H1 (cell line): ENCODE measurements at regions not wholly inside any gene's neighbourhood (a gene's known extent, or its start where the extent isn't known, plus 50 kb on each side); places are given as distances from the start of the nearest gene placed in this dataset.

ENCODE experiments used
- CTCF ChIA-PET: fragments of 300-600 bp; sonication (Branson Sonifier 250); formaldehyde crosslinking; loops from one replicate; lab custom pipeline; 2021; ENCODE audit not compliant: partially characterized antibody; lab: Charles Lee
- POLR2A ChIA-PET: fragments of 300-600 bp; sonication (Branson Sonifier 250); formaldehyde crosslinking; loops from one replicate; lab custom pipeline; 2021; ENCODE audit warnings: inconsistent platforms; ENCODE audit not compliant: partially characterized antibody; lab: Charles Lee
- DNase-seq, 2 experiments: peaks; one replicate each; pipeline versions ENCODE4 v3.0.0 to v3.0.0-alpha.2; 2010 to 2022; ENCODE audit warnings: low spot score in 2 of 2, low read depth in 1 of 2, mixed read lengths in 1 of 2
- FAIRE-seq: peaks from 2 replicates; lab custom pipeline; 2011; peaks lifted over from hg19 to GRCh38; lab: Jason Lieb, UNC
- H2AFZ ChIP-seq: 2 replicates; pipeline ENCODE4 v1.8.1; 2012; ENCODE audit warnings: low read length, inconsistent platforms
- H2AK5ac ChIP-seq: 2 replicates; pipeline ENCODE4 v1.6.1; 2013; ENCODE audit warnings: low read depth, low read length
- H2BK120ac ChIP-seq: replicated peaks from 2 replicates; pipeline ENCODE3; 2013; ENCODE audit warnings: low read depth, low read length, inconsistent platforms
- H2BK12ac ChIP-seq: 2 replicates; pipeline ENCODE4 v1.6.1; 2013; ENCODE audit warnings: low read depth, low read length
- H2BK15ac ChIP-seq: 2 replicates; pipeline ENCODE4 v1.6.1; 2013; ENCODE audit warnings: low read length
- H2BK20ac ChIP-seq: 2 replicates; pipeline ENCODE4 v1.6.1; 2013; ENCODE audit warnings: low read length
- H2BK5ac ChIP-seq: 2 replicates; pipeline ENCODE4 v1.6.1; 2013; ENCODE audit warnings: low read depth, low read length
- H3K14ac ChIP-seq: 2 replicates; pipeline ENCODE4 v1.6.1; 2013; ENCODE audit warnings: inconsistent platforms; ENCODE audit not compliant: insufficient read length
- H3K18ac ChIP-seq: 2 replicates; pipeline ENCODE4 v1.6.1; 2013; ENCODE audit warnings: low read length; ENCODE audit errors: extremely low read depth
- H3K23ac ChIP-seq: 2 replicates; pipeline ENCODE4 v1.6.1; 2013; ENCODE audit warnings: inconsistent platforms; ENCODE audit not compliant: insufficient read length
- H3K23me2 ChIP-seq: 2 replicates; pipeline ENCODE4 v1.6.1; 2013; ENCODE audit warnings: low read depth, low read length
- H3K27ac ChIP-seq: 2 replicates; pipeline ENCODE4 v1.6.1; 2011; ENCODE audit warnings: low read depth, low read length, inconsistent platforms
- H3K27me3 ChIP-seq, 4 experiments: replicated peaks in 1 of 4; 1 replicate in 1 of 4; 2 replicates in 3 of 4; pipeline versions ENCODE4 v1.6.1 to v1.8.1; 2011 to 2013; ENCODE audit warnings: low read length in 3 of 4, mild to moderate bottlenecking in 3 of 4, inconsistent platforms in 2 of 4, mixed read lengths in 2 of 4, moderate library complexity in 1 of 4; ENCODE audit not compliant: control insufficient read depth in 3 of 4, insufficient read depth in 3 of 4; ENCODE audit errors: extremely low read depth in 1 of 4
- H3K36me3 ChIP-seq, 4 experiments: 2 replicates each; pipeline versions ENCODE4 v1.6.1 to v1.8.1; 2011 to 2013; ENCODE audit warnings: mild to moderate bottlenecking in 4 of 4, low read length in 3 of 4, moderate library complexity in 2 of 4, control low read depth in 1 of 4, inconsistent platforms in 1 of 4; ENCODE audit not compliant: insufficient read depth in 4 of 4, control insufficient read depth in 2 of 4
- H3K4ac ChIP-seq: replicated peaks from 2 replicates; pipeline ENCODE3; 2013; ENCODE audit warnings: low read length, low read depth, mixed read lengths, inconsistent platforms; ENCODE audit not compliant: insufficient read length
- H3K4me1 ChIP-seq, 4 experiments: replicated peaks in 1 of 4; 1 replicate in 1 of 4; 2 replicates in 3 of 4; pipeline versions ENCODE4 v1.6.1 to v1.8.1; 2011 to 2013; ENCODE audit warnings: low read length in 3 of 4, inconsistent platforms in 2 of 4, mixed read lengths in 1 of 4; ENCODE audit not compliant: insufficient read depth in 4 of 4, control insufficient read depth in 3 of 4
- H3K4me2 ChIP-seq, 2 experiments: 2 replicates each; pipeline versions ENCODE4 v1.6.1 to v1.8.1; 2011 to 2013; ENCODE audit warnings: low read depth in 2 of 2, low read length in 2 of 2, control low read depth in 1 of 2, inconsistent platforms in 1 of 2, mild to moderate bottlenecking in 1 of 2; ENCODE audit not compliant: insufficient read depth in 1 of 2
- H3K4me3 ChIP-seq, 4 experiments: fragments of 200-600, 300-600 bp in 1 of 4; sonication (generic), shearing (Covaris generic), sonication (Bioruptor Twin) in 1 of 4; 2 replicates each; pipeline versions ENCODE4 v1.5.1 to v1.8.1; 2011 to 2016; ENCODE audit warnings: low read length in 4 of 4, low read depth in 3 of 4, control low read depth in 2 of 4, inconsistent platforms in 2 of 4, mild to moderate bottlenecking in 2 of 4, mixed read lengths in 1 of 4, moderate library complexity in 1 of 4; ENCODE audit not compliant: insufficient read depth in 2 of 4; ENCODE audit errors: extremely low read depth in 1 of 4
- H3K56ac ChIP-seq: replicated peaks from 2 replicates; pipeline ENCODE3; 2013; ENCODE audit warnings: low read depth, mild to moderate bottlenecking, mixed read lengths, low read length, inconsistent platforms; ENCODE audit not compliant: insufficient read length
- H3K79me1 ChIP-seq: 2 replicates; pipeline ENCODE4 v1.6.1; 2013; ENCODE audit warnings: low read depth, low read length, control low read depth
- H3K79me2 ChIP-seq, 2 experiments: 2 replicates each; pipeline versions ENCODE4 v1.6.1 to v1.8.1; 2012 to 2013; ENCODE audit warnings: low read length in 2 of 2, mild to moderate bottlenecking in 2 of 2, inconsistent platforms in 1 of 2; ENCODE audit not compliant: insufficient read depth in 2 of 2, control insufficient read depth in 1 of 2
- H3K9ac ChIP-seq, 4 experiments: replicated peaks in 1 of 4; 1 replicate in 1 of 4; 2 replicates in 3 of 4; pipeline versions ENCODE4 v1.6.1 to v1.8.1; 2011 to 2013; ENCODE audit warnings: low read depth in 3 of 4, low read length in 3 of 4, control low read depth in 2 of 4, mild to moderate bottlenecking in 2 of 4, moderate library complexity in 2 of 4, inconsistent platforms in 1 of 4; ENCODE audit errors: extremely low read depth in 1 of 4
- H3K9me3 ChIP-seq, 2 experiments: 2 replicates each; pipeline versions ENCODE4 v1.6.1 to v1.8.1; 2012 to 2013; ENCODE audit warnings: mild to moderate bottlenecking in 2 of 2, moderate library complexity in 2 of 2, control low read depth in 1 of 2, inconsistent platforms in 1 of 2, low read depth in 1 of 2, low read length in 1 of 2, mixed read lengths in 1 of 2; ENCODE audit not compliant: insufficient read depth in 2 of 2
- H4K20me1 ChIP-seq, 2 experiments: replicated peaks in 1 of 2; 2 replicates each; pipeline versions ENCODE3 to v1.8.1; 2011 to 2013; ENCODE audit warnings: inconsistent platforms in 2 of 2, low read length in 2 of 2, mild to moderate bottlenecking in 1 of 2; ENCODE audit not compliant: insufficient read depth in 2 of 2, control insufficient read depth in 1 of 2
- H4K5ac ChIP-seq: 2 replicates; pipeline ENCODE4 v1.6.1; 2013; ENCODE audit warnings: low read length, low read depth, mixed read lengths, inconsistent platforms; ENCODE audit not compliant: insufficient read length
- H4K8ac ChIP-seq: 2 replicates; pipeline ENCODE4 v1.8.0; 2013; ENCODE audit warnings: mild to moderate bottlenecking, moderate library complexity, low read length, inconsistent platforms; ENCODE audit not compliant: insufficient read depth; ENCODE audit errors: extremely low read depth
- H4K91ac ChIP-seq: replicated peaks from 2 replicates; pipeline ENCODE3; 2013; ENCODE audit warnings: low read length, mixed read lengths, inconsistent platforms; ENCODE audit not compliant: insufficient read length
- CHD1 ChIP-seq: IDR thresholded peaks from 2 replicates; pipeline ENCODE4 v1.6.1; 2012; ENCODE audit warnings: low read depth, low read length, improper control_type of control experiment
- CTBP2 ChIP-seq: IDR thresholded peaks from 2 replicates; pipeline ENCODE4 v1.7.0; 2011; ENCODE audit warnings: borderline replicate concordance, mild to moderate bottlenecking, moderate library complexity, mixed read lengths, low read length; ENCODE audit not compliant: insufficient read depth, insufficient read length
- EP300 ChIP-seq, 2 experiments: IDR thresholded peaks; 1 replicate in 1 of 2; 2 replicates in 1 of 2; pipeline ENCODE4 v1.6.1; 2011 to 2012; ENCODE audit warnings: low read depth in 2 of 2, low read length in 2 of 2, mild to moderate bottlenecking in 2 of 2, borderline replicate concordance in 1 of 2, inconsistent platforms in 1 of 2, moderate library complexity in 1 of 2
- GABPA ChIP-seq: IDR thresholded peaks from 2 replicates; pipeline ENCODE4 v1.6.1; 2011; ENCODE audit warnings: mild to moderate bottlenecking, low read length, moderate library complexity, borderline replicate concordance; ENCODE audit not compliant: insufficient read depth
- MAFK ChIP-seq: IDR thresholded peaks from 2 replicates; pipeline ENCODE4 v1.6.1; 2012; ENCODE audit warnings: low read depth, mild to moderate bottlenecking, improper control_type of control experiment, low read length
- PHF8 ChIP-seq: fragments of 200-600 bp; sonication (generic); conservative IDR thresholded peaks from 2 replicates; pipeline ENCODE4 v1.7.1; 2012; ENCODE audit warnings: low read depth, mild to moderate bottlenecking, inconsistent platforms, low read length, moderate library complexity
- SIRT6 ChIP-seq: IDR thresholded peaks from one replicate; pipeline ENCODE4 v1.7.1; 2012; ENCODE audit warnings: low read length, inconsistent platforms
- ZNF274 ChIP-seq: IDR thresholded peaks from 2 replicates; pipeline ENCODE4 v1.7.0; 2012; ENCODE audit warnings: low read length, borderline replicate concordance; ENCODE audit errors: extremely low read depth
- WGBS, 2 experiments: shearing (Covaris generic) in 1 of 2; methylation state at CpG; one replicate each; pipeline versions ENCODE4 v1.1.6 to v1.1.7; 2013 to 2015; ENCODE audit warnings: low lambda C conversion rate in 2 of 2, mixed read lengths in 2 of 2, inconsistent platforms in 1 of 2, low coverage in 1 of 2, missing lambda C conversion rate in 1 of 2; ENCODE audit not compliant: insufficient replicate concordance in 2 of 2, insufficient coverage in 1 of 2, insufficient read length in 1 of 2; ENCODE audit errors: extremely low coverage in 1 of 2, missing lambda C conversion rate in 1 of 2; 5-methylcytosine and 5-hydroxymethylcytosine counted together

DNA sequence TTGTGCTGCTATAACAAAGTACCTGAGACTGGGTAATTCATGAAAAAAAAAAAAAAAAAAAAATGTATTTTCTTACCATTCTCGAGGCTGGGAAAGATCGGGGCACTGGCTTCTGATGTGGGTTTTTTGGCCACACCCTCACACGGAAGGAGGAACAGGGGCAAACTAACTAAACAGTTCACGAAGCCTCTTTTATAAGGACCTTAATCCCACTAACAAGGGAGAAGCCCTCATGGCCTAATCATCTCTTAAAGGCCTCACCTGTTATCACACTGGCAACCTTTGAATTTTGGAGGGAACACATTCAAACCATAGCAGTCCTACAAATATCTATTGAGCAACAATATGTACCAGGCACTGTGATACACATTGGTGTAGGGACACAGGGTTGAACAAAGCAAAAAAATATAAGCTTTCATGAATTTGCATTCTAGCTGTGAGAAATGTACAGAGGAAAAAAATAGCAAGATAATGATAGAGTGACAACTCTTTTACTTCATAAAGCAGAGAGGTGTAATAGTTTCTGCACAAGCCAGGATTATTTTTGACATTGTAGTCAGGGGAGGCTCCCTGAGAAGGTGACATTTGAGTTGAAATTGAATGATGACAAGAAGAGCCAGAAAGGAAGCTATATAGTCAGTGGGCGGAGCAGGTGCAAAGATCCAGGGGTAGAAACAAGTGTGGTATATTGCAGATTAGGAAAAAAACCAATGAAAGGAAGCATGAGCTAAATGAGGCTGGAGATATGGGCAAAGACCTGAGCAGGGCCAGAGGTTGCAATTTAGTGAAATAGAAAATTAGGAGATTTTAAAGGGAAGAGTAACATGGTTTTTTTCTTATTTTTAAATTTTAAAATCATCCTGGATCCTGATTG is 68.1 kb upstream of the GRAMD2B start:
- no peak overlapping the region for H2BK120ac ChIP-seq
- H3K23ac ChIP-seq = no peak overlapping the region
- no peaks in the 10 kb centered on the region for H3K23me2 ChIP-seq
- 83% methylated on average over 5 of the region's 5 CpGs; no CpG with 5 or more reads in 1 of the 2 experiments for WGBS, 2 experiments
- FAIRE-seq (no peak), DNase-seq (no peak)
- H2BK20ac ChIP-seq = no peak overlapping the region
- no peak overlapping the region for H3K27ac ChIP-seq
- no peak for TF ChIP-seq CTBP2
- TF ChIP-seq CHD1 = no peak
- no peak for TF ChIP-seq SIRT6
- no peak for TF ChIP-seq PHF8
- TF ChIP-seq EP300 (IDR thresholded peaks at IDR 0.05; ENCODE audit: borderline replicate concordance in 1 of 2, low read depth in 2 of 2, low read length in 2 of 2) = no peak
- no peak for TF ChIP-seq ZNF274
- TF ChIP-seq GABPA = no peak
- no peak for TF ChIP-seq MAFK
- no peak overlapping the region for H2BK15ac ChIP-seq
- no peak overlapping the region for H3K9ac ChIP-seq
- no peak overlapping the region for H2BK12ac ChIP-seq
- no peak overlapping the region for H3K4me2 ChIP-seq
- H3K56ac ChIP-seq = no peak overlapping the region
- H2BK5ac ChIP-seq = no peak overlapping the region
- H4K5ac ChIP-seq = no peak overlapping the region
- no peaks in the 10 kb centered on the region for H3K27me3 ChIP-seq
- H3K4ac ChIP-seq = no peak overlapping the region
- no peak overlapping the region for H4K91ac ChIP-seq
- no peaks in the 10 kb centered on the region for H3K79me1 ChIP-seq
- H3K4me3 ChIP-seq = no peak overlapping the region
- no peak overlapping the region for H3K18ac ChIP-seq
- no peak overlapping the region for H2AK5ac ChIP-seq
- no peak overlapping the region for H3K14ac ChIP-seq
- ChIA-PET POLR2A (no interaction called here), CTCF (interaction anchor here (0.6 to 12.9 kb wide), 19 partner anchors 10 to 368 kb away, joined by 3 to 125 read pairs (median 3); no protein-coding TSS in a partner anchor)
- H2AFZ ChIP-seq = no peak overlapping the region
- H3K36me3 ChIP-seq = no peaks in the 10 kb centered on the region; a peak in 1 of 8 replicates
- peaks cover 0 to under 1% (median 0%) of the 10 kb centered on the region in 4 experiments; a peak in 1 of 7 replicates for H3K4me1 ChIP-seq
- no peaks in the 10 kb centered on the region for H3K79me2 ChIP-seq
- H4K20me1 ChIP-seq = no peaks in the 10 kb centered on the region
- no peaks in the 10 kb centered on the region for H3K9me3 ChIP-seq
- no peak overlapping the region for H4K8ac ChIP-seq
